BE2C (cell line): ENCODE measurements at regions not wholly inside any gene's neighbourhood (a gene's known extent, or its start where the extent isn't known, plus 50 kb on each side); places are given as distances from the start of the nearest gene placed in this dataset.

Experiments
- DNase-seq: peaks from one replicate; pipeline ENCODE4 v3.0.0-alpha.2; 2020
- H3K27me3 ChIP-seq: fragments of 250-450 bp; sonication (Bioruptor Pico); 2 replicates; pipeline ENCODE4 v1.5.1; 2020; ENCODE audit warnings: mild to moderate bottlenecking
- H3K36me3 ChIP-seq: fragments of 250-450 bp; sonication (Bioruptor Pico); 2 replicates; pipeline ENCODE4 v1.5.1; 2020; ENCODE audit warnings: mild to moderate bottlenecking
- H3K4me1 ChIP-seq: fragments of 250-450 bp; sonication (Bioruptor Pico); 2 replicates; pipeline ENCODE4 v1.5.1; 2020
- H3K4me3 ChIP-seq: 2 replicates; pipeline ENCODE4 v1.5.1; 2011; ENCODE audit warnings: low read depth, low read length
- H3K9me3 ChIP-seq: fragments of 250-450 bp; sonication (Bioruptor Pico); 2 replicates; pipeline ENCODE4 v1.5.1; 2020
- TF ChIP-seq, protein P1 (sequence below): IDR thresholded peaks from 2 replicates; pipeline ENCODE4 v1.5.1; 2012; ENCODE audit warnings: mild to moderate bottlenecking, low read depth, low read length

DNA sequence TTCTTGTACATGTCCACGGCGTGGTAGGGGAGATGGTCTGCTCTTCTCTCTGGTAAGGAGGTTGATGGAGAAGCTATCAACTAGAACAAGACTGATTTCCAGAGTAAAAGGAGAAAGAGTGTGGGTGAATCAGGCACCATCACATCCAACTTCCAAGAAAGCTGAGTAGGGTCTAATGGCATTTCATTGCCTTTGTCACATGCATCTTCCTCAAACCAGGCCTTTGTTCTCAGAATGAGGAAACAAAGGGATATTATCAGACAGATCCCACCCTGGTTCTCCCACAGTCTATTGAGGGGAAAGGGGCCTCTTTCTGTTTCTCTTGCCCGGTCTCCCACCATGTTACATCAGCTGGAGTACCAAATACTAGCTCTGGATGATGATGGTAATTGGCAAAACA lies 160.2 kb upstream of the RBPJ start:
- TF ChIP-seq, protein P1, sequence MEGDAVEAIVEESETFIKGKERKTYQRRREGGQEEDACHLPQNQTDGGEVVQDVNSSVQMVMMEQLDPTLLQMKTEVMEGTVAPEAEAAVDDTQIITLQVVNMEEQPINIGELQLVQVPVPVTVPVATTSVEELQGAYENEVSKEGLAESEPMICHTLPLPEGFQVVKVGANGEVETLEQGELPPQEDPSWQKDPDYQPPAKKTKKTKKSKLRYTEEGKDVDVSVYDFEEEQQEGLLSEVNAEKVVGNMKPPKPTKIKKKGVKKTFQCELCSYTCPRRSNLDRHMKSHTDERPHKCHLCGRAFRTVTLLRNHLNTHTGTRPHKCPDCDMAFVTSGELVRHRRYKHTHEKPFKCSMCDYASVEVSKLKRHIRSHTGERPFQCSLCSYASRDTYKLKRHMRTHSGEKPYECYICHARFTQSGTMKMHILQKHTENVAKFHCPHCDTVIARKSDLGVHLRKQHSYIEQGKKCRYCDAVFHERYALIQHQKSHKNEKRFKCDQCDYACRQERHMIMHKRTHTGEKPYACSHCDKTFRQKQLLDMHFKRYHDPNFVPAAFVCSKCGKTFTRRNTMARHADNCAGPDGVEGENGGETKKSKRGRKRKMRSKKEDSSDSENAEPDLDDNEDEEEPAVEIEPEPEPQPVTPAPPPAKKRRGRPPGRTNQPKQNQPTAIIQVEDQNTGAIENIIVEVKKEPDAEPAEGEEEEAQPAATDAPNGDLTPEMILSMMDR: no peak
- Histone ChIP-seq H3K4me3 (no peak overlapping the region), H3K36me3 (no peaks in the 10 kb centered on the region), H3K27me3 (no peaks in the 10 kb centered on the region), H3K4me1 (no peaks in the 10 kb centered on the region), H3K9me3 (no peaks in the 10 kb centered on the region)
- DNase-seq: no peak

DNA sequence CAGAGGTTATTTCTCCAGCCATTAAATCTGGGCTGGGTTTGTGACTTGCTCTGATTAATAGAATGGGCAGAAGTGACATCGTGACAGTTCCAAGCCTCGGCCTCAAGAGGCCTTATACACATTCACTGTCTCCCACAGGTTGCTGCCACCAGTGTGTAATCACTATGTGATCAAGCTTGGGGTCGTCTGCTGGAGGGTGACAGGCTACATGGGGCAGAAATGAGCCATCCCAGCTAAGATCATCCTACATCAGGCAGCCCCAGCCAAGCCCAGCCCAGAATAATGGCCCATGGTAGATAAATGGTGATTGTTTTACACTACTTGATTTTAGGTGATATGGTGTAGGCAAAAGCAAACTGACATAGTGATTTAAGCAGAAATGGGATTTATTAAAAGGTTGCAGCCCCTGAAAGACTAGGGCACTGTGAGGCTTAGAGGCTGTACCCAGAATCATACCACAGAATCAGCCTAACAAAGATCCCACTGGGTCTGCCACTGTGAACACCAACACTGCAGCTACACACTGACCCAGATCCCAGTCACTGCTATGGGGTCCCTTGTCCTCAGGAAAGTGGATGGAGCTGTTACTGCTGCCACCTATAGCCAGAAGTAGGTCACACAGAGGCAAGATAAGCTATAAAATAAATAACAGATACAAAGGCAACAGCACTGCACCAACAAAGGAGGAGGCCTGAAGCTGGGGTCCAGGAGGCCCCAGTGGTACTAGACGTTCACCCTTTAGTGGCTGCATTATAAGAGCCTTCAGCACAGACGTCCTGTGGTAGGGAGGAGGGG lies 159.6 kb upstream of the RBPJ start:
- H3K9me3 ChIP-seq: no peaks in the 10 kb centered on the region
- DNase-seq: no peak
- no peak overlapping the region for H3K4me3 ChIP-seq
- TF ChIP-seq, protein P1: 0 out of 2 replicates have a peak, but pooled peaks have one; percentile 17
- H3K36me3 ChIP-seq: no peaks in the 10 kb centered on the region
- H3K27me3 ChIP-seq: no peaks in the 10 kb centered on the region
- H3K4me1 ChIP-seq: no peaks in the 10 kb centered on the region

DNA sequence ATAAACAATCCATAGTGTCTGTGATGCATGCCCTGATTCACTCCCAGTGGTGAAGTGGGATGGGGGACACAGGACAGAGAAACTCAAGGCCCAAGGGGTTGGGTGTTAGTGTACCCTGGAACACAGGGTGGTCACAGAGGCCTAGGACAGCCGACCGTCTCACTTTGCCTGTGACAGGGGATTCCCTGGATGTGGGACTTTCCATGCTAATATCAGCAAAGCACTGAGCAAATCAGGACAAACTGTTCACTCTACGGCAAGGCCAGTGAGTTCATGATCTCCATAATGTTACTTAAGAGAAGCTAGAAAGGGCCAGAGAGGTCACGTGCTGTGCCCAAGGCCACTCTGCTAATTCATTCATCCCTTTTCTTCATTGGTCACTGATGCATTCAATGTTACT lies 158.7 kb upstream of the RBPJ start:
- Histone ChIP-seq H3K4me3 (no peak overlapping the region), H3K4me1 (no peaks in the 10 kb centered on the region), H3K9me3 (no peaks in the 10 kb centered on the region), H3K36me3 (no peaks in the 10 kb centered on the region), H3K27me3 (no peaks in the 10 kb centered on the region)
- TF ChIP-seq, protein P1: no peak
- DNase-seq: no peak

DNA sequence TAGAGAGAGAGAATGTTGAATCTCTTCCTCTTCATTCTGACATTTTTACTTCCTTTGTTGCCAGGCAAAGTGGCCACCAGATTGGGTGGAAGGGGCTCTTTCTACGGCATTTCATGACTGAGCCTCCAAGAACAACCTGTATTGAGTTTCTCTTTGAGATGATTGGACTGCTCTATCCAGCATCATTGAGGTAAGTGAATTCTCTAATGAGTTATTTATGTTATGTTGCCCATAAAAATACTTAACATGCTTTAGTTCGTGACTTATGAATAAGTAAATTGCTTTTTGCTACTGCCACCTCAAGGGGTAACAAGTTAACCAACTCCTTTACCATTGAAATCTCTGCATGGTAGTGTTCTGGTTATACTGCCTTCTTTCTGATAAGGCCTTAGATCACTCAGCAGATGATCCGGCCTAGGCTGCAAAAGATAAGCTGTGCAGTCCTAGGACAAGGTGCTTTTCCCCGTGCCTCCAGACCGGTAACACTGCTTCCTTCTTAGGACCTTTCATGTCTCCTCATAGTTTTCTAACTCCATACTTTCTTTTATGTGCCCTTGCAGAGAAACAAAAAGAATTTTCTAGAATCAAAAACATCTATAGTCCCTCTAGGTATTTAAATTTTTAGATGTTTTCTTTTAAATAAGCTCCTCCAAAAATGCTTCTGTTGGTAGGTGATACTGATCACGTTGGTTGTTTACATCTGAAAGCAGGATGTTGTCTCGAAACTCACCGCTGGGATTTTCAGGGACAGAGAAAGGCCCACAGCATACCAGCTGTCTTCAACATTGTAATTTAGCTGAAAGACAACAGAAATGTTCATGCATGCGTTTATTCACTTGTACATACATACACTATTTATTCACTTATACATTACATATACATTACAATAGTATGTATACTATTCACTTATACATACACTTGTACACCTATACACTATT lies 157.1 kb upstream of the RBPJ start:
- TF ChIP-seq, protein P1: no peak
- no peaks in the 10 kb centered on the region for H3K9me3 ChIP-seq
- H3K27me3 ChIP-seq: no peaks in the 10 kb centered on the region
- no peaks in the 10 kb centered on the region for H3K4me1 ChIP-seq
- H3K4me3 ChIP-seq: no peak overlapping the region
- H3K36me3 ChIP-seq: no peaks in the 10 kb centered on the region
- DNase-seq: no peak

DNA sequence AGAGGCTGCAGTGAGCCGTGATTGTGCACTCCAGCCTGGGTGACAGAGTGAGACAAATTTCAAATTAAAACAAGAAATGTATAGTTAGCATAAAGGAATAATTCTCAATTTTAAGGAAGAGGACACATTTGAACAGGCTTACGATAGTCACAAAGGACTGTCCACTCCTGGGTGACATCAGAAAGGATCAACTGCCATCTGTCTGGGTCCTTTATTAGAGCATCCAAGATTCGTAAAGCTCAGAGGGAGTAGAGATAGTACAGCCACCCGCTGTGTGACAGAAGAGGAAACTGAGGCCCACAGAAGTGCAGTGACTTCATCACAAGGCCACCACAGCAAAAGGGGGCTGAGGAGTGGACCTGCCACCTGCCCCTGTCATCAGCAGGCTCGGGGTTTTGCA lies 149.3 kb upstream of the RBPJ start:
- H3K4me1 ChIP-seq: no peaks in the 10 kb centered on the region
- no peak overlapping the region for H3K4me3 ChIP-seq
- TF ChIP-seq, protein P1: no peak
- no peak for DNase-seq
- no peaks in the 10 kb centered on the region for H3K27me3 ChIP-seq
- H3K36me3 ChIP-seq: no peaks in the 10 kb centered on the region
- H3K9me3 ChIP-seq: no peaks in the 10 kb centered on the region
